HG02588 (cell line): ENCODE measurements at regions not wholly inside any gene's neighbourhood (a gene's known extent, or its start where the extent isn't known, plus 50 kb on each side); places are given as distances from the start of the nearest gene placed in this dataset.

Source experiments
- ATAC-seq: cut with Tn5 transposase; IDR thresholded peaks from one replicate; pipeline ENCODE4 v1.9.1; 2021; ENCODE audit warnings: mild to moderate bottlenecking, moderate library complexity; ENCODE audit not compliant: unreplicated experiment

DNA sequence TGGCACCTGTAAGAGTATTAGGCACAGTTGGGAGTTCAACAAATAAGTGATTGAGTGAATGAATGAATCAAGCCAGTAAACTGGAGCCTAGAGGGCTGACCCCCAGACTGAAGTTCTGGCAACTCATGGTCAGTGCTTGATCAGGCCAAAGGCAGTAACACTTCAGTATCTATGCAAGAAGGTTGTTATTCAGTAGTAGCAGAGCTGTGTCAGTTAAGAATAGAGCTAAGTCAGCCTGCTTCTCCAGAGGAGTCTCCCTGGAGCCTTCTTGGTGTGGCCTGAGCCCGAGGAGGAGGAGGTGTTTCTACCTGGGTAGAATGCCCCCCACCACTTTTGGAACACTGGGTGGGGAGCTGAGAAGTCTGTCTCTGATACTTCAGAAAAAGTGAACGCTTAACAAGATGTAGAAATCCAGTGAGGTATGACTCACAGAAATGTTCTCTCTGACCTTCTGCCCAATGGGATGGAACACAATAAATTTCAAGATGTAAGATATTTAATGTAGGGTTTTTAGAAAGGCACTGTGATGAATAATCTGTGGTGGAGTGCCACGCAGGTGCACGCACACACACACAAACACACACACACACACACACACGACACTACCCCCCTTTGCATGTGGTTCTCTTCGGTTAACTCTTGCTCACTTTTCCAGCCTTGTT is 219.9 kb downstream of the HIPK3 start:
- ATAC-seq, result no peak

GRCh38 chr11:33475993-33476392 is 218.8 kb downstream of the HIPK3 start:
- no peak for ATAC-seq

DNA sequence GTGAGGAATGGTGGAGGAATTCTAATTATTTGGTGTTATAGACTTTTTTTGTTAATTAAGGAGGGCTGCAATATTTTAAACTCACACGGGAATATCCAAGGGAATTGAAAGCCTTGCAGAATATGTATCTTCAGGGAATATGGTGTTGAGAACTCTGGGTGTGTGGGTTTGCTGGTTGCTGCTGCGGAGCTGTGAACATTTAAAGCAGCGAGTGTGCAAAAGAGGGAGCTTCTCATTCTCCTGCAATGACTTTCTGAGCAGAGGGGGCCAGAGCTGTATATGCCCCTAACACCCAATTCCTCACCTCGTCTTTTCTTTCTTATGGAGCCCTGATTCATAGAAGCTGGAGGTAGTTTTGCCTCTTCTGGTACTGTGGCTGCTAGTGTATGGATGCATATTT is 217.7 kb downstream of the HIPK3 start:
- no peak for ATAC-seq

DNA sequence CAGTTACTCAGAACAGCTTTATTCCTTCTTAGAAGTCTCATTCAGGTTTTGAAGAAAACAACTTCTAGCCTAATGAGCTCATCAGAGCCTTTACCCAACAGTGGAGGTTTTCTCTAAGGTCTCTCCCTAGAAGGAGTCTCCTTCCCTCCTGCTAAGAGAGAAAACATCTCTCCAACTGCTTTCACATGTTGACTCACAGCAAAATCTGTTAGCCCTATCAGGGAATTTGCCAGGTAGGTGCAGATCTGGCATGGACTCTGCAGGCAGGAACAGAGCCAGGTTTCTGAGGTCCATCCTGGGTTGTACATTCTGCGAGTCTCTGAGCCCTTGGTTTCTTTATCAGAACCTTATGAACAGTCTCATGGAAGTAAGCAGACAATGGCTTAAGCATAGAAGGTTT is 214.4 kb downstream of the HIPK3 start:
- ATAC-seq, result no peak

DNA sequence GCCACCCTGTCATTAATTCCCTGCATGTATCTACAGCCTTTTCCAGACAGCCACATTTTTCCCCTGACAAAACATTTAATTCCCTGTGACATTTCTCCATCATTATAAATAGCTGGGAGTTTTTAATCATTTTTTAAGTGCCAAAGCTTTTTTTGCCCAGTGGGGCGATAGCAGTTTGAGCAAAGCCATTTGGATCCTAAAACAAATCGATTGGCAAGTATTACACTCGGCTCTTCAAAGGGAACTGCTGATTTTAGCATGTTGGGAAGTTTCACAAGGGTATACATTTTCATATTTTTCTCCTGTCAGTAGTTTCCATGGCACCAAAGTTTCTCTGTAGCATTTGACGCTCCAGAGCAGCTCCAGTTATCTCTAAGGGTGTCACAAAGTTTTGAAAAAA is 210.8 kb downstream of the HIPK3 start:
- no peak for ATAC-seq

DNA sequence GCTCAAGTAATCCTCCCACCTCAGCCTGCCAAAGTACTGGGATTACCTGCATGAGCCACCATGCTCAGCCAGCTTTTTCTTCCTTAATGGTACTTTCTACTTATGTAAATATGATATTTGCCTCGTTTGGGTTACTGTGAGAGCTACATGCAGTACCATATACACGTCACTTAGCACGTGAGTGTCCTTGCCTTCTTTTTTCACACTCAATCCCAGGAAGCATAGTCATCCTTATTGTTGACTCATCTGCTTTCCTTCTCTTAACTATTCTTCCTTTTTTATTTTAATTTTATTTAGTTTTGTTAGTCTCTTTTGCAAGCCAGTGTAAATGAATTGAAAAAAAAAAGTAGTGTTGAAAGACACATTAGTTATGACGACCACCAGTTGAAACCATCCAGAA is 205.9 kb downstream of the HIPK3 start:
- ATAC-seq, result no peak

DNA sequence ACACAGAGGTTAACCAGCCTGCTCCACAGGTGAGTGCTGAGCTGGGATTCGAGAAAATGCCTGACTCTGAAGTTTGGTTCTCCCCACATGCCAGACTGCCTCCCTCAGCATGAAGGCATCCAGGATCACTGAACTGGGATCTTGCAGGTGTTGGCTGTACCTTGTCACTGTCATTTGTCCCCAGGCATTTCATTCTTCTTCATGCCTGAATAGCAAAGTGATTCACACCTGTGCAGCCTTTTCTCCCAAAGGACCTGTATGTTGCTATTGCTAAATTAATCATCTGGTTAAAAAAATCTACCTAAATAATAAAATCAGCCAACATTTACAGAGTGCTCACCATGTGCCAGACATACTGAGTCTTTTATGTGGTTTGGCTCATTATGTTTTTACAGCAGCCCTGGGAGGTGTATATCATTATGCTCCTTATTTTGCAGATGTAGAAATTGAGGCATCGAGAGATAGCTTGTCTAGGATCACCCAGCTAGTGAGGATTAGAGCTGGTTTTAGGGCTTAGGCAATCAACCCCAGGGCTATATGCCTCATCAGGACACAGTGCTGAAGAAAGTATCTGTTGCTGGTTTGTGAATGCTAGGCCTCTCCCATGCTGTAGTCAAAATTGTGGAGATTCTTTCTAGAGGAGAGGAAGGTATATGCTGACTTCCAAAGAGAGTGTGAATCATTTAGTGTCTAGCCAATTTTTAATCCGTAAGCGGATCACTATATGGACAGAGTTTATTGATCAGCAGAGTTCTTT is 204.4 kb downstream of the HIPK3 start:
- no peak for ATAC-seq

DNA sequence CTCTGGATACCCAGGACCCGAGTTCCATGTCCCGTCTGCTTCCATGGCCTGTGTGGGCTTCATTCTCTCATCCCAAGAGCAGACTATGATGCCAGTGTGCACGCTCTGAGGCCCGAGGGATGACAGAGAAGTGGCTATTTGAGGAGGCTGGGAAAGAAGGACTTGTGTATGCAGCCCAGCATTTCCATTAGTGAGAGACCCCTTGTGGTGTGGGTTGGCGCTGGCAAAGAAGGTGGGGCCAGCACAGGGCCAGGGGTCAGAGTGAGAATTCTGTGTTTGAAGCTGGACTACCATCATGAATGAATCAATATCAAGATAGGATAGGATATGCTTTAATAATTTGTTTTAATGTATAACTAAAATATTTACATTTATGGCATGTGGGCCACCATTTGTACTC is 200.8 kb downstream of the HIPK3 start:
- ATAC-seq, result no peak

DNA sequence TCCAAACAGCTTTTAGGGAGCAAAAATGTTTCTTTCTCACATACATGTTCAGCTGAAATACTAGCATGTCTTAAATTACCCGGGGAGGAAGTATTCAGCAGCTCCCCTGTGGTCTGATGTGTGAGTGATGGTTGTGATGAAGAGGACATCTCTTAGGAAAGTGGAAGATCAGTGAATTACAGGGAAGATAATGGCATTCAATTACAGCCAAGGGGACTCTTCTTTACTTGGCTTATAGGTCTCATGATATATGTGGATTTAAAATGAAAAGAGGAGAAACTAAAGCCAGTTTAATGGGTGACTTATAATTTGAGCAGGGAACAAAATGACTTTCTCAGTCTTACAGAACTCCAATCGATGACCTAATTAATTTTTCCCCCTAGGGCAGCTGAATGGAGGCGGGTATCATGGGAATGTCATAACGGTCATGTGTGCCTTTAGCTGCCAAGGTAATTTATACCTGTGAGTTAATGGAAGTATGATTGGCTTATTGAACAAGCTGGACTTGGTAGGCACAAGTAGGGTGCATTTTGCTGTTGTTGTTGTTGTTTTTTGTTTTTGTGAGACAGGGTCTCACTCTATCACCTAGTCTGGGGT is 198.8 kb downstream of the HIPK3 start:
- ATAC-seq, result no peak

DNA sequence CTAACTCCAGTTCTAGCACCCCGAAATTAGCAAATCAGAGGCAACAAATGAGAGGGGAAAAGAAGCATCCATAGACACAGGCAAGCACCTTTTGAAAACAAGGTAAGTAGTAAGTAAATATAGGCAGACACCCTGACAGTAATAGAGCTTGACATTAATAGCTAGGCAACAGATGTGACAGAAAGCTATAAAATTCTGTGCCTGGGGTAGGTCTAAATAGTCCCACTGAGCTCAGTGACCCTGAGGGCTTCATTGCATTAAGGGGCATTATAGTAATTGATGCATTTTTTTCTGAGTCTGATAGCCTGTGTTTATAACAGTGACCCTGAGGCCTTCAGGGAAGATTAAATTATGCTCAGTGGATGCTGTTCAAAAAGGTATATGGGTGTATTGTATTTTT is 197.1 kb downstream of the HIPK3 start:
- ATAC-seq, result no peak

DNA sequence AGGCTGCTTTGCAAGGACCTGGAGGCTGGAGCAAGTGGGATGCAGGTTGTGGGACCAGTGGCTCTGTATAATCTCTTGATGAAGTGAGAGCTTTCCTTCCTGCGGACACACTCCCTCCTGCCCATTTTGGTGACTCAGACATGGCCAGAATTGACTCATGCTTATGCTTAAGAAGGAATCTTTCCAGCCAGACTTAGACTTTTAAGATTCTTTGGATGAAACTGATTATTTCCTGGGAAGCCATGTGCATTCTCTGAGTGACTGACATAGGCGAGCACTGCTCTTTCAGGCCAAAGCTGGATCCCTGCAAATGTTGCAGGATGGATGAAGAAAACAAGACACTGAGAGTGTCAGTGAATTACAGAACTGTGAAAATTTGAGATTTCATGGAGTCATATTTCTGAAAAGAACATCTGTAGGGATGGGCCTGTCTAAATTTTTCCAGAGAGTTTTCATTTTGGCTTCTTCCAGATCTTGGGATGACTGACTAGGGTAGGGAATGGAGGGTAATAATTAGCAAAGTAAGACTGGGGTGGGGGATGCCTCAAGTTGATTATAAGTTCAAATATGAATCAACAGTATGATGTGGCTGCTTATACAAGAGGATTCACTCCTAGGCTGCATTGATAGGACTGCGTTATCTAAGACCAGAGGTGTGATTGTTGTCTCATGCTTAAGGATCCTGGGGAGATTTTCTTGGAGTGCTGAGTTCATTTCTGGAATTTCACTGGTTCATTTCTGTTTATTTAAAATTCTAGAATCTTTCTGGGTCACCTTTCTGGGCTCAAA is 195.8 kb downstream of the HIPK3 start:
- ATAC-seq, result no peak

DNA sequence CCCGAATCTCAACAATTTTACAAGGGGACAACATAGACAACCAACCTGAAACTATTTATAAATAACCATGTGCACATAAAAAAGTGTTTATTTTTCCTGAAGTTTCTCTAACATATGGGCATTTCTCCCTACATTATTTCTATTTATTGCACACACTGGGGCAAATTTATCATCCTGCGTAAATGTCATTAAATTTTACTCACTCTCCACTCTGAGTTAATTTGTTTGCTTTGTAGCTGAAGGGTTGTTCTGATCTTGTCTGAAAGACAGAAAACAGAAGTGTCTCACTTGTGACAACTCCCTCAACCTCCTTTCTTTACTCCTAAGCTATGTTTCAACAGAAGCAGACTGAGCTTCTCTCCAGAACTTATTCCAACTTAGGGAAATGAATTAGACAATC is 194.2 kb downstream of the HIPK3 start:
- no peak for ATAC-seq

DNA sequence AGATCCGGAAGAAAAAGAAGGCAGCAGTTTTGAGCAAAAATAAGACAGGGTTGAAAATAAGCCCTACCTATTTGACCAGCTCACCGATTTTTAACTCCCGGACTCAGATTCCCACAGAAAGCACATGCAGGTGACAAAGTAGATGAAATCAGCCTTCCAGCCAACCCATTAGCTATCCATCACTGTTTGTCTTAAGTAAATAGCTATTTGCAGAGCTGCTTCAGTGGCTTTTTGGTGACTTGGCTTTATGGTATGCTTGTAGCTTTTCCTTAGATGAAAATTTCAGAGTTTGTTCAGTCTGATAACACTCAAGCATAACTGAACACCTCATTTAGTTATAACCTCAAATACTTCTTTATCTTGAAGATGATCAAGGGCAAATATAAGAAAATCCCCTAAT is 192.6 kb downstream of the HIPK3 start:
- ATAC-seq, result no peak

GRCh38 chr11:33448461-33449130 is 191.4 kb downstream of the HIPK3 start:
- ATAC-seq, result no peak

DNA sequence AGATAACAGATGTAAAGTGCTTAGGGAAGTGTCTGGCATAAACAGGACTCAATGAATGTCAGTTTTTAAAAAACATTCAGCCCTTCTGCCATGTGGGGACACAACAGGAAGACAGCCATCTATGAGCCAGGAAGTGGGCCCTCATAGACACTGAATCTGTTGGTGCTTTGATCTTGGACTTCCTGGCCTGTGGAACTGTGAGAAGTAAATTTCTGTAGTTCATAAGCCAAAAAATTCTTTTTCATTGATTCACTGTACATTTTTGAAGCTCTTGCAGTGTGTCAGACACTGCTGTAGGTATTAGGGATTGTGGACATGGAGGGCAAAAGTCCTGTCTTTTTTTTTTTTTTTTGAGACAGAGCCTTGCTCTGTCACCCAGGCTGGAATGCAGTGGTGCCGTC is 188.6 kb downstream of the HIPK3 start:
- no peak for ATAC-seq

GRCh38 chr11:33444835-33445594 is 187.8 kb downstream of the HIPK3 start:
- ATAC-seq, result no peak

GRCh38 chr11:33443684-33444083 is 186.5 kb downstream of the HIPK3 start:
- no peak for ATAC-seq

- no peak for ATAC-seq
These were observed 181.1 kb downstream of the HIPK3 start for GRCh38 chr11:33438301-33438700.

- no peak for ATAC-seq
These were observed 180.3 kb downstream of the HIPK3 start for GRCh38 chr11:33437529-33437928.

GRCh38 chr11:33435216-33435615 is 178.0 kb downstream of the HIPK3 start:
- ATAC-seq, result no peak
